ENCODE measurements at regions not wholly inside any gene's neighbourhood (a gene's known extent, or its start where the extent isn't known, plus 50 kb on each side); places are given as distances from the start of the nearest gene placed in this dataset.

GRCh38 chr2:82811946-82812345 lies 1647.1 kb downstream of the SUCLG1 start:
- no peaks in the 10 kb centered on the region; the same call in 1 of the 2 replicates for H3K9me3 ChIP-seq (replicated peaks; ENCODE audit: control insufficient read depth, insufficient read depth, low read depth, low read length)
- 0% methylated on average over 1 of the region's 1 CpG for WGBS (ENCODE audit: insufficient coverage, low coverage, missing lambda C conversion rate)
- TF ChIP-seq TAL1 (IDR thresholded peaks at IDR 0.05) (peak; percentile 27; the same call in 1 of the 2 replicates), STAT5A (IDR thresholded peaks at IDR 0.05; ENCODE audit: borderline replicate concordance, low read length) (peak; percentile 47), CBFA2T2 (conservative IDR thresholded peaks at IDR 0.05) (peak; percentile 31; the same call in 1 of the 2 replicates), CBFA2T3 (IDR thresholded peaks at IDR 0.05) (peak; percentile 58), EP300 (IDR thresholded peaks at IDR 0.05; ENCODE audit: low read length) (peak; percentile 19; the same call in 1 of the 2 replicates), TEAD4 (IDR thresholded peaks at IDR 0.05; ENCODE audit: low read length) (peak; percentile 14; the same call in 1 of the 2 replicates), TEAD4 (CRISPR knock-in tag; IDR thresholded peaks at IDR 0.05; ENCODE audit: borderline replicate concordance) (no peak), NCOR1 (IDR thresholded peaks at IDR 0.05) (peak; percentile 30; the same call in 1 of the 2 replicates), ZBTB40 (IDR thresholded peaks at IDR 0.05) (no peak), ZBTB40 (CRISPR knock-in tag; IDR thresholded peaks at IDR 0.05) (no peak), NCOA4 (IDR thresholded peaks at IDR 0.05; ENCODE audit: partially characterized antibody) (no peak), SREBF2 (CRISPR knock-in tag; IDR thresholded peaks at IDR 0.05) (no peak), JUN (IDR thresholded peaks at IDR 0.05; ENCODE audit: borderline replicate concordance, low read depth, low read length) (no peak), JUN (CRISPR knock-in tag; IDR thresholded peaks at IDR 0.05; ENCODE audit: borderline replicate concordance) (no peak), ARID1B (IDR thresholded peaks at IDR 0.05) (0 out of 2 replicates have a peak, but pooled peaks have one; percentile 39)

More at GRCh38 chr2:82811946-82812345, 1647.1 kb downstream of the SUCLG1 start:
- H3K27ac ChIP-seq (ENCODE audit: extremely low read depth, low read depth, low read length), result no peak overlapping the region
- no peak overlapping the region for H2AFZ ChIP-seq (ENCODE audit: low read depth, low read length)
- no peaks in the 10 kb centered on the region for H3K4me1 ChIP-seq (replicated peaks in 1 of 2; ENCODE audit: control insufficient read depth in 2 of 2, insufficient read depth in 2 of 2, low read length in 2 of 2)
- no peak overlapping the region for H3K9ac ChIP-seq (ENCODE audit: insufficient read depth in 1 of 2, low read depth in 2 of 2, low read length in 2 of 2)
- BruUV-seq (replicated peaks), result no TSS peak
- H3K36me3 ChIP-seq (ENCODE audit: control insufficient read depth, insufficient read depth, low read length), result no peaks in the 10 kb centered on the region
- no peaks in the 10 kb centered on the region for H4K20me1 ChIP-seq (replicated peaks; ENCODE audit: control insufficient read depth, insufficient read depth, low read length)
- no peak overlapping the region for H3K4me3 ChIP-seq
- H3K79me2 ChIP-seq (ENCODE audit: control insufficient read depth, insufficient read depth, low read length), result no peaks in the 10 kb centered on the region
- H3K27me3 ChIP-seq (ENCODE audit: control insufficient read depth in 2 of 2, insufficient read depth in 2 of 2, low read length in 2 of 2), result no peaks in the 10 kb centered on the region
- no peak; the same call in 2 of the 3 replicates for ATAC-seq
- no peak for FAIRE-seq
- no peak overlapping the region for H3K4me2 ChIP-seq (ENCODE audit: insufficient read depth, low read length)
- ChIA-PET POLR2A (interaction anchor here (1.3 kb wide), 1 partner anchor 9 kb away, joined by 3 read pairs; no protein-coding TSS in a partner anchor), CTCF (ENCODE audit: low intra/inter-chr PET ratio) (no interaction called here)
- intact Hi-C loops (cut with micrococcal nuclease) (no loop called here), in situ Hi-C loops (cut with MboI) (no loop called here)
- peak in 1 of 4 experiments; percentile 55 for DNase-seq (ENCODE audit: extremely low read depth in 1 of 4, low spot score in 3 of 4)
- no peaks in the 10 kb centered on the region for H3K9me1 ChIP-seq (ENCODE audit: control insufficient read depth, insufficient read depth, low read length)
